ENCODE measurements at regions not wholly inside any gene's neighbourhood (a gene's known extent, or its start where the extent isn't known, plus 50 kb on each side); places are given as distances from the start of the nearest gene placed in this dataset.

DNA sequence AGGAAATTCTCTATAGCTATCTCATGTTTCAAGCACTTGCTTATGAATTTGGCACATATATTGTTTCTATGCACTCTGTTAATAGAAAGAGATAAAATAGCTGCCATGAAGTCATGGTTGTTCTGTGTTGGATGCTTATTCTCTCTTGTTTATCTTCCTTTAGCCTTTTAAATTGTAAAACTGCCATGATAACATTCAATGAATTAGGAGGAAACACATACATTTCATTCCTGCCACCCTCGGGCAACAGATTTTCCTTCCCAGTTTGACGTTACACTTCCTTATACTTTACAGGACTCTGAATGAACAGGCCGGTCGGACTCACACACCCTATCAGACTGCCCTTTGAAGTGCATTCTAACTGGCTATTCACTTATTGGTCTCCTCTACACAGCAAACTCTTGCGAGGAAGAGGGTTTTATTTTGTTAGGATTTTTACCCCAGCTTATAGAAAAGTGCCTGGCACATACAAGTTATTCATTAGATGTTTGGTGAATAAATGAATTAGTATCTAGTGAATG is 65.7 kb upstream of the FERD3L start:
- TF ChIP-seq, protein P1, sequence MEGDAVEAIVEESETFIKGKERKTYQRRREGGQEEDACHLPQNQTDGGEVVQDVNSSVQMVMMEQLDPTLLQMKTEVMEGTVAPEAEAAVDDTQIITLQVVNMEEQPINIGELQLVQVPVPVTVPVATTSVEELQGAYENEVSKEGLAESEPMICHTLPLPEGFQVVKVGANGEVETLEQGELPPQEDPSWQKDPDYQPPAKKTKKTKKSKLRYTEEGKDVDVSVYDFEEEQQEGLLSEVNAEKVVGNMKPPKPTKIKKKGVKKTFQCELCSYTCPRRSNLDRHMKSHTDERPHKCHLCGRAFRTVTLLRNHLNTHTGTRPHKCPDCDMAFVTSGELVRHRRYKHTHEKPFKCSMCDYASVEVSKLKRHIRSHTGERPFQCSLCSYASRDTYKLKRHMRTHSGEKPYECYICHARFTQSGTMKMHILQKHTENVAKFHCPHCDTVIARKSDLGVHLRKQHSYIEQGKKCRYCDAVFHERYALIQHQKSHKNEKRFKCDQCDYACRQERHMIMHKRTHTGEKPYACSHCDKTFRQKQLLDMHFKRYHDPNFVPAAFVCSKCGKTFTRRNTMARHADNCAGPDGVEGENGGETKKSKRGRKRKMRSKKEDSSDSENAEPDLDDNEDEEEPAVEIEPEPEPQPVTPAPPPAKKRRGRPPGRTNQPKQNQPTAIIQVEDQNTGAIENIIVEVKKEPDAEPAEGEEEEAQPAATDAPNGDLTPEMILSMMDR (IDR thresholded peaks at IDR 0.05): no peak
- no peak for TF ChIP-seq POLR2A (IDR thresholded peaks at IDR 0.05)
